MM.1S (cell line): ENCODE measurements at regions not wholly inside any gene's neighbourhood (a gene's known extent, or its start where the extent isn't known, plus 50 kb on each side); places are given as distances from the start of the nearest gene placed in this dataset.

Source experiments
- DNase-seq: peaks from one replicate; pipeline ENCODE4 v3.0.0-alpha.2; 2015
- H2AFZ ChIP-seq: fragments of 300-600 bp; sonication (generic); 2 replicates; pipeline ENCODE4 v1.6.0; 2016; ENCODE audit warnings: antibody characterized with exemption, low read length
- H3F3A ChIP-seq: fragments of 300-600 bp; sonication (generic); 2 replicates; pipeline ENCODE4 v1.6.1; 2016; ENCODE audit warnings: mild to moderate bottlenecking, antibody characterized with exemption, low read length, moderate library complexity, mixed read lengths; ENCODE audit not compliant: insufficient read depth
- H3K27ac ChIP-seq: fragments of 300-600 bp; sonication (generic); 2 replicates; pipeline ENCODE4 v1.5.1; 2016; ENCODE audit warnings: mild to moderate bottlenecking, low read length
- H3K27me3 ChIP-seq: fragments of 300-600 bp; sonication (generic); replicated peaks from 2 replicates; pipeline ENCODE4 v1.6.0; 2016; ENCODE audit warnings: low read length; ENCODE audit not compliant: insufficient read depth
- H3K36me3 ChIP-seq: fragments of 300-600 bp; sonication (generic); replicated peaks from 2 replicates; pipeline ENCODE4 v1.6.1; 2016; ENCODE audit warnings: mild to moderate bottlenecking, low read length, mixed read lengths; ENCODE audit not compliant: insufficient read depth
- H3K4me1 ChIP-seq: fragments of 300-600 bp; sonication (generic); 2 replicates; pipeline ENCODE4 v1.6.1; 2016; ENCODE audit warnings: low read length, mixed read lengths
- H3K4me2 ChIP-seq: fragments of 300-600 bp; sonication (generic); 2 replicates; pipeline ENCODE4 v1.6.0; 2016; ENCODE audit warnings: low read depth, low read length
- H3K4me3 ChIP-seq: fragments of 300-600 bp; sonication (generic); 2 replicates; pipeline ENCODE4 v1.5.1; 2016; ENCODE audit warnings: low read length, mixed read lengths
- H3K79me2 ChIP-seq: fragments of 300-600 bp; sonication (generic); 2 replicates; pipeline ENCODE4 v1.6.1; 2016; ENCODE audit warnings: mixed run types, low read length, mixed read lengths
- H3K9ac ChIP-seq: fragments of 300-600 bp; sonication (generic); 2 replicates; pipeline ENCODE4 v1.6.1; 2016; ENCODE audit warnings: low read length, mixed read lengths
- H3K9me2 ChIP-seq: fragments of 300-600 bp; sonication (generic); replicated peaks from 2 replicates; pipeline ENCODE4 v1.6.1; 2016; ENCODE audit warnings: mild to moderate bottlenecking, low read length, mixed read lengths; ENCODE audit not compliant: insufficient read depth
- H3K9me3 ChIP-seq: fragments of 300-600 bp; sonication (generic); replicated peaks from 2 replicates; pipeline ENCODE4 v1.6.1; 2016; ENCODE audit warnings: mild to moderate bottlenecking, low read length, mixed read lengths; ENCODE audit not compliant: insufficient read depth
- H4K20me1 ChIP-seq: fragments of 300-600 bp; sonication (generic); 2 replicates; pipeline ENCODE4 v1.6.1; 2016; ENCODE audit warnings: mild to moderate bottlenecking, low read length, moderate library complexity, mixed read lengths; ENCODE audit not compliant: insufficient read depth
- EZH2 ChIP-seq: fragments of 300-600 bp; sonication (generic); optimal IDR thresholded peaks from 2 replicates; pipeline ENCODE3; 2017; ENCODE audit warnings: low read depth, mild to moderate bottlenecking, antibody characterized with exemption, low read length, mixed read lengths
- EZH2phosphoT487 ChIP-seq: fragments of 300-600 bp; sonication (generic); IDR thresholded peaks from 2 replicates; pipeline ENCODE4 v1.6.1; 2018; ENCODE audit warnings: antibody characterized with exemption, low read length
- TF ChIP-seq, protein P1 (sequence below): fragments of 300-600 bp; sonication (generic); IDR thresholded peaks from 2 replicates; pipeline ENCODE4 v1.5.1; 2016; ENCODE audit warnings: antibody characterized with exemption, low read length, mixed read lengths

DNA sequence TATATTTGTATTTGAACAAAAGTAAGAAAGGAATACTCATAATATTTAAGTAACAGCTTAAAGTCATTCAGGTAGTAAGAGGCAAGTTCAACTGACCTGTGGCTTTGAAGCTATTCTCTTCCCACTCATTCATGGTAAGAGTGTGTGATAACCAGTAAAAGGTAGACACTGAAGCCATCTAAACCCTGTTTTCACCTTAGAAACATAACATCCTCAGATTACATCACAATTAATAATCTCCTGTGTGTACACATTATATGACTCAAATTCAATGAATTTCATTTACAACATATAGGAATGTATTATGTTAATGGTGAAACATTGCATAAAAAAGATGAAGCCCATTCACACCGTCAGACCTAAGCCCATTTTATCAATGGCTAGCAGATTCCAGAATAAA lies 364.8 kb upstream of the SNX7 start:
- Histone ChIP-seq H2AFZ (no peak overlapping the region), H3K4me3 (no peak overlapping the region), H3K27ac (no peak overlapping the region), H3K27me3 (no peaks in the 10 kb centered on the region), H3K4me2 (no peak overlapping the region), H3K9ac (no peak overlapping the region), H3K36me3 (no peaks in the 10 kb centered on the region), H3F3A (no peaks in the 10 kb centered on the region), H3K79me2 (no peaks in the 10 kb centered on the region), H3K9me3 (no peaks in the 10 kb centered on the region), H3K4me1 (no peaks in the 10 kb centered on the region), H4K20me1 (no peaks in the 10 kb centered on the region), H3K9me2 (no peaks in the 10 kb centered on the region)
- DNase-seq: no peak
- no peak for TF ChIP-seq EZH2phosphoT487
- no peak for TF ChIP-seq EZH2
- TF ChIP-seq, protein P1, sequence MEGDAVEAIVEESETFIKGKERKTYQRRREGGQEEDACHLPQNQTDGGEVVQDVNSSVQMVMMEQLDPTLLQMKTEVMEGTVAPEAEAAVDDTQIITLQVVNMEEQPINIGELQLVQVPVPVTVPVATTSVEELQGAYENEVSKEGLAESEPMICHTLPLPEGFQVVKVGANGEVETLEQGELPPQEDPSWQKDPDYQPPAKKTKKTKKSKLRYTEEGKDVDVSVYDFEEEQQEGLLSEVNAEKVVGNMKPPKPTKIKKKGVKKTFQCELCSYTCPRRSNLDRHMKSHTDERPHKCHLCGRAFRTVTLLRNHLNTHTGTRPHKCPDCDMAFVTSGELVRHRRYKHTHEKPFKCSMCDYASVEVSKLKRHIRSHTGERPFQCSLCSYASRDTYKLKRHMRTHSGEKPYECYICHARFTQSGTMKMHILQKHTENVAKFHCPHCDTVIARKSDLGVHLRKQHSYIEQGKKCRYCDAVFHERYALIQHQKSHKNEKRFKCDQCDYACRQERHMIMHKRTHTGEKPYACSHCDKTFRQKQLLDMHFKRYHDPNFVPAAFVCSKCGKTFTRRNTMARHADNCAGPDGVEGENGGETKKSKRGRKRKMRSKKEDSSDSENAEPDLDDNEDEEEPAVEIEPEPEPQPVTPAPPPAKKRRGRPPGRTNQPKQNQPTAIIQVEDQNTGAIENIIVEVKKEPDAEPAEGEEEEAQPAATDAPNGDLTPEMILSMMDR: no peak

DNA sequence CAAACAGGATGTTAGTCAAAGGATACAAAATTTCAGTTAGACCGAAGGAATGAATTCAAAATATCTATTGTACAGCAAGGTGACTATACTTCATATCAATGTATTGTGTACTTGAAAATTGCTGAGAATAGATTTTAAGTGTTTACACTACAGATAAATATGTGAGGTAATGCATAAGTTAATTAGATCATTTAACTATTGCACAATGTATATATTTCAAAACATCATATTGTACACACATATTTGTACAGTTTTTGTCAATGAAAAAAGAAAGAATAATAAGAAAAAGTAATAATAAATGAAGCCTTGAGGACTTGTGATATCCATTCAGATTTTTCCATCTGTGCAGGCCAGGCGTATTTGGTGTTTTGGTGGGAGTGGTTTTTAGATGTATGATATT lies 367.4 kb upstream of the SNX7 start:
- no peaks in the 10 kb centered on the region for H3K4me1 ChIP-seq
- H3K4me2 ChIP-seq: no peak overlapping the region
- no peaks in the 10 kb centered on the region for H3K27me3 ChIP-seq
- H3K9ac ChIP-seq: no peak overlapping the region
- H3K9me2 ChIP-seq: no peaks in the 10 kb centered on the region
- H3K36me3 ChIP-seq: no peaks in the 10 kb centered on the region
- DNase-seq: no peak
- H4K20me1 ChIP-seq: no peaks in the 10 kb centered on the region
- no peaks in the 10 kb centered on the region for H3F3A ChIP-seq
- H2AFZ ChIP-seq: no peak overlapping the region
- no peak for TF ChIP-seq EZH2
- TF ChIP-seq, protein P1: no peak
- TF ChIP-seq EZH2phosphoT487: no peak
- no peaks in the 10 kb centered on the region for H3K9me3 ChIP-seq
- H3K79me2 ChIP-seq: no peaks in the 10 kb centered on the region
- H3K27ac ChIP-seq: no peak overlapping the region
- H3K4me3 ChIP-seq: no peak overlapping the region

DNA sequence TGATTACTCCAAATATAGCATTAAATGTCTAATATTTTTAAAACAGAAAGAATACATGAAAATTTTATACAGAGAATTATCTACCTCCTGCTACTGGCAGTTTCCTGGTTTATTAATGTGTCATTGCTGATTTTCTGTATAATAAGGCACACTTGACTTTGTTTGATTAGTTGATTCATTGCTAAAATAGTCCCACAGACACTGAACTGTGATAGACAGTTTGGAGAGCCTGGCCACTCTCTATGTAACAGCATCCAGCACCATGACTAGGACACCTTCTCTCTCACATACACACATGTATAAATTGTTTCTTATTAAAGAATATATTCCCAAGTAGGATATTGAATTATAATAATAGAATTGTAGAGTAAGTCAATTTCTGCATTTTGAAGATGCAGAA lies 368.5 kb upstream of the SNX7 start:
- H2AFZ ChIP-seq: no peak overlapping the region
- no peak overlapping the region for H3K27ac ChIP-seq
- H3K79me2 ChIP-seq: no peaks in the 10 kb centered on the region
- no peaks in the 10 kb centered on the region for H3K4me1 ChIP-seq
- H3K4me3 ChIP-seq: no peak overlapping the region
- H3K4me2 ChIP-seq: no peak overlapping the region
- H3K27me3 ChIP-seq: no peaks in the 10 kb centered on the region
- H4K20me1 ChIP-seq: no peaks in the 10 kb centered on the region
- no peak for DNase-seq
- H3K9ac ChIP-seq: no peak overlapping the region
- no peaks in the 10 kb centered on the region for H3K9me2 ChIP-seq
- H3F3A ChIP-seq: no peaks in the 10 kb centered on the region
- no peaks in the 10 kb centered on the region for H3K36me3 ChIP-seq
- H3K9me3 ChIP-seq: no peaks in the 10 kb centered on the region
- TF ChIP-seq, protein P1: no peak
- TF ChIP-seq EZH2: no peak
- no peak for TF ChIP-seq EZH2phosphoT487
